ENCODE measurements at regions not wholly inside any gene's neighbourhood (a gene's known extent, or its start where the extent isn't known, plus 50 kb on each side); places are given as distances from the start of the nearest gene placed in this dataset.

DNA sequence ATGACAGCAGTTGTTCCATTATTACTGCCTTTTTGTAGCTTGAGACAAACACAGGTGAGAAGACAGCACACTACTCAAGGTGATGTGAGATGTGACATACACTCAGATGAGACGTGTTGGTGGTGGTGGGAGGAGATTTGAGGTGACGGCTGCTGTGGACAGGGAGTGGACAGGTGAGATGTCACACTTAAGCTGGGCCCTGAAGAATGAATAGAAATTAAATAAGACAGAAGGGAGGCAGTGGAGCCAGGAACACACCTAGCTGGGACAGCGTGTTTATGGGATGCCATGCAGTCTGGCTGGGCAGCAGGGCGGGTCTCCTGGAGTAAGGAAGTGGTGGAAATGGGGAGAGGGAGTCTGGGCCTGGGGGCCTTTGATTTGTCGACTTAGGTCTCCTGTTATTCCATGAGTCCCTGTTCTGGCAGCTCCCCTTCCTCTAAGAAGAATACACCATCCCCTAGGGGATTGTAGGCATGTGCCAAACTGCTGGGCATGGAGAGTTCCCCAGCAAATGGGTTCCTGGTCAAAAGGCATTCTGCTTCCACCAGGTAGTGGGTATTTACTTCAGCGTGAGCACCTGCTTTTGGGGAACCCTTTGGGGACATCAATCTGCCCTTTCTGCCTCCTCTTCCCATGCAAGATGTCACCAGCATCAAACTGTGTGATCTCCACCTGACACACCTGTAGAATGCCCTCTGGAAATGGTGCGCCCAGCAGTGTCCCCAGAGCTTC lies 71.2 kb upstream of the ESRRB start:
- TF ChIP-seq POLR2A (IDR thresholded peaks at IDR 0.05) (no peak), POLR2AphosphoS5 (IDR thresholded peaks at IDR 0.05; ENCODE audit: insufficient read depth in 1 of 2, low read depth in 1 of 2) (no peak)
- TF ChIP-seq, protein P1, sequence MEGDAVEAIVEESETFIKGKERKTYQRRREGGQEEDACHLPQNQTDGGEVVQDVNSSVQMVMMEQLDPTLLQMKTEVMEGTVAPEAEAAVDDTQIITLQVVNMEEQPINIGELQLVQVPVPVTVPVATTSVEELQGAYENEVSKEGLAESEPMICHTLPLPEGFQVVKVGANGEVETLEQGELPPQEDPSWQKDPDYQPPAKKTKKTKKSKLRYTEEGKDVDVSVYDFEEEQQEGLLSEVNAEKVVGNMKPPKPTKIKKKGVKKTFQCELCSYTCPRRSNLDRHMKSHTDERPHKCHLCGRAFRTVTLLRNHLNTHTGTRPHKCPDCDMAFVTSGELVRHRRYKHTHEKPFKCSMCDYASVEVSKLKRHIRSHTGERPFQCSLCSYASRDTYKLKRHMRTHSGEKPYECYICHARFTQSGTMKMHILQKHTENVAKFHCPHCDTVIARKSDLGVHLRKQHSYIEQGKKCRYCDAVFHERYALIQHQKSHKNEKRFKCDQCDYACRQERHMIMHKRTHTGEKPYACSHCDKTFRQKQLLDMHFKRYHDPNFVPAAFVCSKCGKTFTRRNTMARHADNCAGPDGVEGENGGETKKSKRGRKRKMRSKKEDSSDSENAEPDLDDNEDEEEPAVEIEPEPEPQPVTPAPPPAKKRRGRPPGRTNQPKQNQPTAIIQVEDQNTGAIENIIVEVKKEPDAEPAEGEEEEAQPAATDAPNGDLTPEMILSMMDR (IDR thresholded peaks at IDR 0.05): no peak

Measured in vagina (tissue), 2 donors.